HG02970 (cell line): ENCODE measurements at regions not wholly inside any gene's neighbourhood (a gene's known extent, or its start where the extent isn't known, plus 50 kb on each side); places are given as distances from the start of the nearest gene placed in this dataset.

Experiments used
- ATAC-seq: cut with Tn5 transposase; IDR thresholded peaks from one replicate; pipeline ENCODE4 v1.9.1; 2021; ENCODE audit warnings: mild to moderate bottlenecking, moderate library complexity, moderate number of reproducible peaks; ENCODE audit not compliant: unreplicated experiment, low FRiP score

DNA sequence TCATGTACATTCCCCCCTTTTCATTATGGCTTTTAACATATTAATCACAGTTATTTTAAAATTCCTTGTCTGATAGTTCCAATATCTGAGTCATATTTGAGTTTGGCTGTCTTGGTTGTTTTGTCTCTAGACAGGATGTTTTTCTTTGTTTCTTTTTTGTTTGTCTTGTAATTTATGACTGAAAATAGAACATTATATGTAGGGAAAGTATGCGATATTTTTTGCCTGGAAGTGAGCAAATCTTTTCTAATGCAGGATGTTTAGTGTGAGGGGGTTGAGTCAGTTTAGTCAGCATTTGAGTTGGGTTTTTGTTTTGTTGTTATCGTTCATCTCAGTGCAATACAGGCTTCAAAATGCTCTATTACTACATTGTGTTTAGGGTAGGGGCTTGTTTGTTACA is 239.7 kb downstream of the SNAPC1 start:
- ATAC-seq, result no peak

DNA sequence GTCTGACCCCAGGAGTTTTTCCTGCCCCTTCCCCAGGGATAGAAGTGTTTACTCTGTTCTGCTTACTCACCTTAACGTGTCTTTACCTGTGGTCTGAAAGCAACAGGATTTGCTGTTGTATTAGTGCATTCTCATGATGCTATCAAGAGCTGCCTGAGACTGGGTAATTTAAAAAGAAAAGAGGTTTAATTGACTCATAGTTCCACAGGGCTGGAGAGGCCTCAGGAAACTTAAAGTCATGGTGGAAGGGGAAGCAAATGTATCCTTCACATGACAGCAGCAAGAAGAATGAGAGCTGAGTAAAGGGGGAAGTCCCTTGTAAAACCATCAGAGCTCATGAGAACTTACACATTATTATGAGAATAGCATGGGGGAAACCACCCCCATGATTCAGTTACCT is 240.4 kb downstream of the SNAPC1 start:
- ATAC-seq, result no peak

DNA sequence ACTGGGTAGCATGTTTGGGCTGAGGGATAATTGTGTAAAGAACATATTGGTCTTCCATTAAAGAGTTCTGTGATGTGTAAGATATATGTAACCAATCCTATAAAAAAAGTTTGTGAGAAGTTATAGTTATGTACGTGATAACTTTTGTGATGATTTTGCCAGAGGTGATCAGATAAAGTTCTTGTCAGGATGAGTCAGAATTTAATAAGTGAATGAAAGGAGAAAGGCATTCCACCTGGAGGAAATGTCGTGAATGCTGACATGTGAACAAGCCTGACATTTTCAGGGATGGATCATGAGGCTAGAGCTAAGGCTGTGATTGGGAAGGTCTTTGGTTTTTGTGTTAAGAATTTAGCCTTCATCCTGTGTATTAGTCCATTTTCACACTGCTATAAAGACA is 241.5 kb downstream of the SNAPC1 start:
- no peak for ATAC-seq

- ATAC-seq, result no peak
Measured at GRCh38 chr14:62006116-62006731, 244.0 kb downstream of the SNAPC1 start.

GRCh38 chr14:62015243-62015642 is 253.0 kb downstream of the SNAPC1 start:
- no peak for ATAC-seq

GRCh38 chr14:62015945-62016344 is 253.7 kb downstream of the SNAPC1 start:
- no peak for ATAC-seq

DNA sequence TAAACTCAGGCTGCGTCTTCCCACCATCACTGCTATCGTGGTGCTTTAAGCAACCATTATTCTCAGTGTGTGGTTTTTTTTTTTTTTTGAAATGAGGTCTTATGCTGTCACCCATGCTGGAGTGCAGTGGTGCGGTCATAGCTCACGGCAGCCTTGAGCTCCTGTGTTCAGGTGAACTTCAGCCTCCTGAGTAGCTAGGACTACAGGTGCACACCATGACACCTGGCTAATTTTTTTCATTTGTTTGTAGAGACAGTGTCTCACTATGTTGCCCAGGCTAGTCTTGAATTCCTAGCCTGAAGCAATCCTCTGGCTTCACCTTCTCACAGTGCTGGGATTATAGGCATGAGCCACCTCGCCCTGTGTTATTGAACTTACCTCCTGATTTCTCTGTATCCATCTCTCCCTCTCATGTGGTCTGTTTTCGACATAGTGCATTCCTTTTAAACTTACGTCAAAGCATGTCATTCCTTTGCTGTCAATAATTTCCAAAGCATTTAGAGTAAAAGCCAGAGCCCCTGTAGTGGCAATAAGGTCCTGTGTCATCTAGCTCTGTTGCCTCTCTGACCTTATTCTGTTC is 255.5 kb downstream of the SNAPC1 start:
- no peak for ATAC-seq

- no peak for ATAC-seq
Measured at GRCh38 chr14:62018606-62019005, 256.4 kb downstream of the SNAPC1 start.

- ATAC-seq, result no peak
Measured at GRCh38 chr14:62027958-62028357, 265.7 kb downstream of the SNAPC1 start.

GRCh38 chr14:62029569-62029924 is 267.3 kb downstream of the SNAPC1 start:
- ATAC-seq, result no peak

DNA sequence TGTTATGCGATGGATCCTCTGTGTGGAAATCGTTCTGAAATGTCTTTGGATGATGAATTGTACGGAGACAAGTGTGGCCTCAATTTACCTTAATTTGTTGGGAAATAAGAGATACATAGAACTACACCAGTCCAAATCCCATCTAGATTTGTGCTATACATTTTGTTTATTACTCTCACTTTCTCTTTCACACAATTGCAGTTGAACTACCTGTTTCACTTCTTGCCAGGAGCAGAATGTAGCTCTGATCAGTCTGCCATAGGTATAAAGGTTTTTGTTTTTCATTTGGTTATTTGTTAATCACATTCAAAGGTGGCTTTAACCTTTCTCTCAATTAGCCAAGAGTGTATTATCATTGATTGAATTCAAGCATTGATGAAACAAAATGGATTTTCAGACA is 268.2 kb downstream of the SNAPC1 start:
- no peak for ATAC-seq

GRCh38 chr14:62031504-62031903 is 269.3 kb downstream of the SNAPC1 start:
- ATAC-seq, result no peak

DNA sequence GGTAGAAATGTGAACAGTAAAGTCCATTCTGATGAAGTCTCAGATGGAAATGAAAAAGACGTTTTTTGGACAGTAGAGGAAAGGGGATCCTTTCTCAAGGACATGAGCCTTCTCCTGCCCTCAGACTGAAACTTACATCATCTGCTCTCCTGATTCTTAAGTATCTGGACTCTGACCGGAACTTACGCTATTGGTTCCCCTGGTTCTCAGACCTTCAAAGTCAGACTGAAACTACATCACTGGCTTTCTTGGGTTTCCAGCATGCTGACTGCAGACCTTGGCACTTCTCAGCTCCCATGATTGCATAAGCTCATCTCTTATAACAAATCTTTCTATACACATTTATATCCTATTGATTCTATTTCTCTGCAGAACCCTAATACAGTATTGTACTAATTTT is 291.0 kb downstream of the SNAPC1 start:
- no peak for ATAC-seq

GRCh38 chr14:62056789-62057188 is 294.6 kb downstream of the SNAPC1 start:
- ATAC-seq, result no peak

- ATAC-seq, result no peak
Measured at GRCh38 chr14:62062645-62063044, 300.4 kb downstream of the SNAPC1 start.

GRCh38 chr14:62064751-62065323 is 302.6 kb downstream of the SNAPC1 start:
- ATAC-seq, result no peak

GRCh38 chr14:62066304-62066703 is 304.1 kb downstream of the SNAPC1 start:
- no peak for ATAC-seq

- ATAC-seq, result no peak
Measured at GRCh38 chr14:62071039-62071438, 308.8 kb downstream of the SNAPC1 start.

DNA sequence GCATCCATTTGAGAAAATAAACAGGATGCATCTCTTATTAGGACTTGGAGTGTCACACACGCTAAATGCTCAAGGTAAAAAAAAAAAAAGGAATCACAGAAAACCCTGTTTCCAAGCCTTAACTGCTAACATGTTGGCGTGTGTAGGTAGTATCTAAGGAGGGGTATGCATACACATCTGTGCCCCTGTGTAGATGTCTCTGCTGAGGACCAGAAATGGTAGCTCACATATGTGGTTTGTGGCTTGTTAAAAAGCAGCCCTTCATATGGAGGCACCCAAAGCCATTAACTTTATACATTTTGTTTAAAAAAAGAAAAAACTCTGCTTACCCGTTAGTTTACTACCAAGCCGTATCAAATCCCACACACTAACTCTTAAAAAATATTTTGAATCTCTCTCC is 314.1 kb downstream of the SNAPC1 start:
- no peak for ATAC-seq

DNA sequence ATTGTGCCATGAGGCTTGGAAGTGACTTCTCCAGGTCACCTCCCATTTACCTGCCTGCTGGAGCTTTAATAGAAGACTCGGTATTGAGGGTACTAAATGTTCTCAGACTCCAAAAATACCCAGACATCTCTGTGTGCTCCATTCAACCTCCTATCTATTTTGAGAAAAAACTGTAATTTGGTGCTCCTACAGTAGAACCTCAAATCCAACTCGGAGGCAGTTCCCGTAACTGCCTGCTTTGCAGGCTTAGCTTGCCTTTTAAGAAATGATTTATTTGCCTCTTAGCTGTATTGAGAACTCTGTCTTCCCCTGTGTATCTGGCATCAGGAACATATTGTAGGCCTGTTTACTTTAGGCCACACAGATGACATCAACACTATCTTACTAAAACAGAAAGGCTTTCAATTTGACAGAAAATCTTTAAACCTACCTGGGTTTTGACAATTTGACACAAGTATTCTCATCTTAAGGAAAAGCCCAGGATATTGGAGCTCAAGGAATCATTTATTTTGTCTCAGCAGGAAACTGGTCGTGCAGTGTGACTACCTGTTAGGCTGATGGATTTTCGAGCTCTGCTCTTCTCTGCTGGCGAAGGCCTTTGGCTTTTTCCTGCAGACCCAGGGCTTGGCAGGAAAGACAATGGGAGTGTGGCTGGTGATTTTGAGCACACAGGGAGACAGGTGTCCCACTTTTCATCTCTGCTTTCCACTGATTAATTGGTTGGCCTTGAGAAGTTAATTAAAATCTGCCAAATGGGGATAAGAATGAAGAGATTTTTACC is 314.8 kb downstream of the SNAPC1 start:
- ATAC-seq, result no peak

GRCh38 chr14:62077676-62078261 is 315.5 kb downstream of the SNAPC1 start:
- no peak for ATAC-seq
